CD4-positive, alpha-beta T cell treated with Interleukin-17A for 4 hours (primary cell): ENCODE measurements at regions not wholly inside any gene's neighbourhood (a gene's known extent, or its start where the extent isn't known, plus 50 kb on each side); places are given as distances from the start of the nearest gene placed in this dataset.

ENCODE experiments used
- DNase-seq: peaks from one replicate; pipeline ENCODE4 v3.0.0-alpha.2; 2020; ENCODE audit warnings: mixed read lengths

GRCh38 chr15:46576646-46577395, 942.0 kb downstream of the SQOR start:
- DNase-seq = no peak

GRCh38 chr15:46577767-46578166, 942.9 kb downstream of the SQOR start:
- DNase-seq = no peak

GRCh38 chr15:46580487-46580886, 945.7 kb downstream of the SQOR start:
- no peak for DNase-seq

GRCh38 chr15:46580924-46581323, 946.1 kb downstream of the SQOR start:
- no peak for DNase-seq

- no peak for DNase-seq
Observed at GRCh38 chr15:46589088-46589487, 954.3 kb downstream of the SQOR start.

GRCh38 chr15:46591462-46591861, 956.6 kb downstream of the SQOR start:
- DNase-seq = no peak

- no peak for DNase-seq
Observed at GRCh38 chr15:46595016-46595415, 960.2 kb downstream of the SQOR start.

- no peak for DNase-seq
Observed at GRCh38 chr15:46607077-46607476, 972.2 kb downstream of the SQOR start.

GRCh38 chr15:46616033-46616432, 981.2 kb downstream of the SQOR start:
- no peak for DNase-seq

GRCh38 chr15:46617507-46617906, 982.7 kb downstream of the SQOR start:
- DNase-seq = no peak

GRCh38 chr15:46618984-46619383, 984.2 kb downstream of the SQOR start:
- DNase-seq = no peak

GRCh38 chr15:46620392-46621013, 985.7 kb downstream of the SQOR start:
- DNase-seq = no peak

GRCh38 chr15:46622851-46623250, 988.0 kb downstream of the SQOR start:
- no peak for DNase-seq

- no peak for DNase-seq
Observed at GRCh38 chr15:46636206-46636605, 1001.4 kb downstream of the SQOR start.

- DNase-seq = no peak
Observed at GRCh38 chr15:46644501-46645481, 1010.0 kb downstream of the SQOR start.

GRCh38 chr15:46646490-46646889, 1011.7 kb downstream of the SQOR start:
- DNase-seq = no peak

GRCh38 chr15:46647046-46647445, 1012.2 kb downstream of the SQOR start:
- DNase-seq = no peak

GRCh38 chr15:46652266-46652665, 1017.4 kb downstream of the SQOR start:
- DNase-seq = no peak

- no peak for DNase-seq
Observed at GRCh38 chr15:46654993-46655392, 1020.2 kb downstream of the SQOR start.

GRCh38 chr15:46660096-46660842, 1025.4 kb downstream of the SQOR start:
- no peak for DNase-seq

GRCh38 chr15:46670258-46670657, 1035.4 kb downstream of the SQOR start:
- no peak for DNase-seq

- no peak for DNase-seq
Observed at GRCh38 chr15:46671336-46671735, 1036.5 kb downstream of the SQOR start.

- no peak for DNase-seq
Observed at GRCh38 chr15:46672041-46672440, 1037.2 kb downstream of the SQOR start.
